ENCODE measurements at regions not wholly inside any gene's neighbourhood (a gene's known extent, or its start where the extent isn't known, plus 50 kb on each side); places are given as distances from the start of the nearest gene placed in this dataset.
"Not testable (repeated sequence)": the region's sequence is repeated elsewhere in the genome, so short reads cannot be mapped to it uniquely, and the experiment has no call there.

DNA sequence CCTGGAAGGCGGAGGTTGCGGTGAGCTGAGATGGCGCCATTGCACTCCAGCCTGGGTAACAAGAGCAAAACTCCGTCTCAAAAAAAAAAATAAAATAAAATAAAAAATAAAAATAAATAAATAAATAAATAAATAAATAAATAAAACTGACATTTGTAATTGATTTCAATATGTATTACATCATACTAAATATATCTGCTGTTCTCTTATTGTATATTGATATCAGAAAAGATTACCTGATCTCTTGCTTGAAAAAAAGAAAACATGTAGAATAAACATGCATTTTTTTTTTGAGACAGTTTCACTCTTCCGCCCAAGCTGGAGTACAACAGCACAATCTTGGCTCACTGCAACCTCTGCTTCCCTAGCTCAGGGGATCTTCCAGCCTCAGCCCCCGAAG lies 81.0 kb upstream of the JARID2 start:
- TF ChIP-seq, protein P1, sequence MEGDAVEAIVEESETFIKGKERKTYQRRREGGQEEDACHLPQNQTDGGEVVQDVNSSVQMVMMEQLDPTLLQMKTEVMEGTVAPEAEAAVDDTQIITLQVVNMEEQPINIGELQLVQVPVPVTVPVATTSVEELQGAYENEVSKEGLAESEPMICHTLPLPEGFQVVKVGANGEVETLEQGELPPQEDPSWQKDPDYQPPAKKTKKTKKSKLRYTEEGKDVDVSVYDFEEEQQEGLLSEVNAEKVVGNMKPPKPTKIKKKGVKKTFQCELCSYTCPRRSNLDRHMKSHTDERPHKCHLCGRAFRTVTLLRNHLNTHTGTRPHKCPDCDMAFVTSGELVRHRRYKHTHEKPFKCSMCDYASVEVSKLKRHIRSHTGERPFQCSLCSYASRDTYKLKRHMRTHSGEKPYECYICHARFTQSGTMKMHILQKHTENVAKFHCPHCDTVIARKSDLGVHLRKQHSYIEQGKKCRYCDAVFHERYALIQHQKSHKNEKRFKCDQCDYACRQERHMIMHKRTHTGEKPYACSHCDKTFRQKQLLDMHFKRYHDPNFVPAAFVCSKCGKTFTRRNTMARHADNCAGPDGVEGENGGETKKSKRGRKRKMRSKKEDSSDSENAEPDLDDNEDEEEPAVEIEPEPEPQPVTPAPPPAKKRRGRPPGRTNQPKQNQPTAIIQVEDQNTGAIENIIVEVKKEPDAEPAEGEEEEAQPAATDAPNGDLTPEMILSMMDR (IDR thresholded peaks at IDR 0.05; ENCODE audit: low read depth, low read length, poor library complexity, severe bottlenecking): not testable (repeated sequence)
- not testable (repeated sequence) for TF ChIP-seq EZH2phosphoT487 (IDR thresholded peaks at IDR 0.05; ENCODE audit: borderline replicate concordance, low read length)
